PC-3 (cell line): ENCODE measurements at regions not wholly inside any gene's neighbourhood (a gene's known extent, or its start where the extent isn't known, plus 50 kb on each side); places are given as distances from the start of the nearest gene placed in this dataset.

Experiments used
- ATAC-seq: fragments of 200-7000 bp; cut with Tn5 transposase; 2 replicates; pipeline ENCODE4 v1.9.1; 2020; ENCODE audit warnings: mild to moderate bottlenecking, moderate library complexity
- BruUV-seq: library from RNA; stranded (reverse); fragments of 400-500 nt; replicated peaks from 2 replicates; lab custom pipeline; 2021; lab: Mats Ljungman, UMichigan
- CTCF ChIA-PET: fragments of 300-600 bp; sonication (Branson Sonifier 250); formaldehyde crosslinking; loops from one replicate; lab custom pipeline; 2022; ENCODE audit warnings: antibody characterized with exemption; lab: Charles Lee
- POLR2A ChIA-PET: fragments of 300-600 bp; sonication (Branson Sonifier 250); formaldehyde crosslinking; loops from one replicate; lab custom pipeline; 2022; ENCODE audit warnings: antibody characterized with exemption; ENCODE audit not compliant: unreplicated experiment; lab: Charles Lee
- DNase-seq: peaks from one replicate; pipeline ENCODE4 v3.0.0-alpha.2; 2015
- H2AFZ ChIP-seq: fragments of 300-600 bp; sonication (generic); 2 replicates; pipeline ENCODE4 v1.6.0; 2016; ENCODE audit warnings: antibody characterized with exemption, low read length
- H3F3A ChIP-seq: fragments of 300-600 bp; sonication (generic); one replicate; pipeline ENCODE4 v1.6.0; 2017; ENCODE audit warnings: antibody characterized with exemption, low read length, control low read depth, mild to moderate bottlenecking; ENCODE audit not compliant: unreplicated experiment
- H3K27ac ChIP-seq: fragments of 300-600 bp; sonication (generic); 2 replicates; pipeline ENCODE4 v1.5.1; 2016; ENCODE audit warnings: mild to moderate bottlenecking, low read length
- H3K27me3 ChIP-seq: fragments of 300-600 bp; sonication (generic); 2 replicates; pipeline ENCODE4 v1.6.1; 2016; ENCODE audit warnings: low read length, mixed read lengths
- H3K36me3 ChIP-seq: fragments of 300-600 bp; sonication (generic); 2 replicates; pipeline ENCODE4 v1.6.1; 2016; ENCODE audit warnings: low read depth, mixed run types, low read length, mixed read lengths
- H3K4me1 ChIP-seq: fragments of 300-600 bp; sonication (generic); 2 replicates; pipeline ENCODE4 v1.5.1; 2016; ENCODE audit warnings: low read length; ENCODE audit not compliant: insufficient read depth
- H3K4me2 ChIP-seq: fragments of 300-600 bp; sonication (generic); 2 replicates; pipeline ENCODE4 v1.6.0; 2016; ENCODE audit warnings: low read length
- H3K4me3 ChIP-seq: fragments of 300-600 bp; sonication (generic); 2 replicates; pipeline ENCODE4 v1.5.1; 2016; ENCODE audit warnings: mild to moderate bottlenecking, low read length, mixed read lengths
- H3K79me2 ChIP-seq: fragments of 300-600 bp; sonication (generic); 2 replicates; pipeline ENCODE4 v1.6.1; 2017; ENCODE audit warnings: low read length, mixed read lengths
- H3K9ac ChIP-seq: fragments of 300-600 bp; sonication (generic); 2 replicates; pipeline ENCODE4 v1.6.0; 2016; ENCODE audit warnings: mild to moderate bottlenecking, low read length
- H3K9me2 ChIP-seq: fragments of 300-600 bp; sonication (generic); replicated peaks from 2 replicates; pipeline ENCODE4 v1.6.1; 2016; ENCODE audit warnings: mixed run types, low read length, mixed read lengths
- H3K9me3 ChIP-seq: fragments of 300-600 bp; sonication (generic); 2 replicates; pipeline ENCODE4 v1.6.1; 2016; ENCODE audit warnings: low read length, mixed read lengths
- H4K20me1 ChIP-seq: fragments of 300-600 bp; sonication (generic); 2 replicates; pipeline ENCODE4 v1.6.1; 2016; ENCODE audit warnings: low read length, mixed read lengths
- EZH2 ChIP-seq: fragments of 300-600 bp; sonication (generic); IDR thresholded peaks from one replicate; pipeline ENCODE4 v1.6.1; 2017; ENCODE audit warnings: antibody characterized with exemption, mild to moderate bottlenecking, low read length; ENCODE audit not compliant: unreplicated experiment
- EZH2phosphoT487 ChIP-seq: fragments of 300-600 bp; sonication (generic); IDR thresholded peaks from 2 replicates; pipeline ENCODE4 v1.6.1; 2018; ENCODE audit warnings: mild to moderate bottlenecking, antibody characterized with exemption, low read length, borderline replicate concordance
- intact Hi-C: fragments of 100-400 bp; cut with micrococcal nuclease; formaldehyde crosslinking; loops from 2 replicates; pipeline ENCODE4 v1.9.0; 2023
- TF ChIP-seq, protein P1 (sequence below): fragments of 300-600 bp; sonication (generic); conservative IDR thresholded peaks from 2 replicates; pipeline ENCODE4 v1.5.1; 2017; ENCODE audit warnings: antibody characterized with exemption, low read depth, mild to moderate bottlenecking, low read length

DNA sequence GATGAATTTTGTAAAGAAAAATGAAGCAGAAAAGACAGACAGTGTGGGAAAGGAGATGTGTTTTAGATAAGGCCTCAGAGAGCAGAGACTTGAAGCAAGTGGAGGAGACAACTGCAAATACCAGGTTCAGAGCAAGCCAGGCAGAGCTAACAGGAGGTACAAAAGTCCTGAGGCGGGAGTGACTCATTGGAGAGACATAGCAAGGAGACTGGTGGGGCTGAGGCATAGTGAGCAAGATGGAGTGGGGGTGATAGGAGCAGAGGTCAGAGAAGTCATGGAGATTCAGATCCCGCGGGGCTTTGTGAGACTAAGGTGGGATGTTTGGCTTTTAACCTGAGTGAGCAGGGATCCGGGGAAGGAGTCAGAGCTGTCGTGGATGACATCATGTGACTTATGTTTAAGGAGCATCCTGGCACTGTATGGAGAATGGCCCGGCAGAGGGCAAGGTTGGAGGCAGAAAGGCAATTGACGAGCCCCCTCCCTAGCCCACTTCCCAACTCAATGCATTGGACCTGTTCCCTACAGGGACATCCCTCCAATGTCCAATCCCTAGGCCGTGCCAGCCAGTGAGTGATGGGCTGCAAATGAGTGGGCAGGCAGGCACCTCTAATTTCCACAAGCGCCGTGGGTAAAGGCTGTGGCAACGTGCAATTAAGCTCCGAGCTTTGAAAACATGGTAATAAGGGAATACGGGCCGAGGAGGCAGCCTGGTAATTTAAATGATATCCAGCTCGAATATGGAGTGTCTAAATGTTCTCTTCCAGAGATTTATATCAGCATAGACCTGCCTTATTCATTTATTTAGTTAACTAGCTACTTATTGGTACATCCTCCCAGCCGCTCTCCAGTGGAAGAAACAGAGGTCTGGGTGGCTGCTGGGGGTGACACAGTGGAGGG, 206.8 kb upstream of the LHX5 start:
- no peak for TF ChIP-seq EZH2
- TF ChIP-seq EZH2phosphoT487: no peak
- TF ChIP-seq, protein P1, sequence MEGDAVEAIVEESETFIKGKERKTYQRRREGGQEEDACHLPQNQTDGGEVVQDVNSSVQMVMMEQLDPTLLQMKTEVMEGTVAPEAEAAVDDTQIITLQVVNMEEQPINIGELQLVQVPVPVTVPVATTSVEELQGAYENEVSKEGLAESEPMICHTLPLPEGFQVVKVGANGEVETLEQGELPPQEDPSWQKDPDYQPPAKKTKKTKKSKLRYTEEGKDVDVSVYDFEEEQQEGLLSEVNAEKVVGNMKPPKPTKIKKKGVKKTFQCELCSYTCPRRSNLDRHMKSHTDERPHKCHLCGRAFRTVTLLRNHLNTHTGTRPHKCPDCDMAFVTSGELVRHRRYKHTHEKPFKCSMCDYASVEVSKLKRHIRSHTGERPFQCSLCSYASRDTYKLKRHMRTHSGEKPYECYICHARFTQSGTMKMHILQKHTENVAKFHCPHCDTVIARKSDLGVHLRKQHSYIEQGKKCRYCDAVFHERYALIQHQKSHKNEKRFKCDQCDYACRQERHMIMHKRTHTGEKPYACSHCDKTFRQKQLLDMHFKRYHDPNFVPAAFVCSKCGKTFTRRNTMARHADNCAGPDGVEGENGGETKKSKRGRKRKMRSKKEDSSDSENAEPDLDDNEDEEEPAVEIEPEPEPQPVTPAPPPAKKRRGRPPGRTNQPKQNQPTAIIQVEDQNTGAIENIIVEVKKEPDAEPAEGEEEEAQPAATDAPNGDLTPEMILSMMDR: no peak
- no TSS peak for BruUV-seq
- H3K4me1 ChIP-seq: no peaks in the 10 kb centered on the region; the same call in 1 of the 2 replicates
- CTCF ChIA-PET: no interaction called here
- intact Hi-C loops: no loop called here
- no peak overlapping the region for H2AFZ ChIP-seq
- H3K4me2 ChIP-seq: no peak overlapping the region
- no peak overlapping the region for H3K4me3 ChIP-seq
- H3K36me3 ChIP-seq: no peaks in the 10 kb centered on the region
- no peak overlapping the region for H3K9ac ChIP-seq
- POLR2A ChIA-PET: no interaction called here
- H3K9me2 ChIP-seq: no peaks in the 10 kb centered on the region
- no peak overlapping the region for H3K27ac ChIP-seq
- no peaks in the 10 kb centered on the region for H3F3A ChIP-seq
- no peaks in the 10 kb centered on the region for H3K79me2 ChIP-seq
- ATAC-seq (peak; percentile 40; the same call in 1 of the 2 replicates), DNase-seq (peak; percentile 61)
- peaks cover 39% of the 10 kb centered on the region for H3K27me3 ChIP-seq
- no peaks in the 10 kb centered on the region for H4K20me1 ChIP-seq
- H3K9me3 ChIP-seq: no peaks in the 10 kb centered on the region

GRCh38 chr12:113676547-113676946, 204.9 kb upstream of the LHX5 start:
- no peaks in the 10 kb centered on the region for H4K20me1 ChIP-seq
- no TSS peak for BruUV-seq

More at GRCh38 chr12:113676547-113676946, 204.9 kb upstream of the LHX5 start:
- H3K27ac ChIP-seq: no peak overlapping the region
- intact Hi-C loops: no loop called here
- no peaks in the 10 kb centered on the region for H3F3A ChIP-seq
- TF ChIP-seq EZH2phosphoT487 (no peak), EZH2 (no peak)
- TF ChIP-seq, protein P1: no peak
- CTCF ChIA-PET: no interaction called here
- H3K4me2 ChIP-seq: no peak overlapping the region
- POLR2A ChIA-PET: no interaction called here
- H3K27me3 ChIP-seq: peaks cover 42% of the 10 kb centered on the region
- no peak overlapping the region for H3K4me3 ChIP-seq
- no peaks in the 10 kb centered on the region for H3K9me2 ChIP-seq
- H3K36me3 ChIP-seq: no peaks in the 10 kb centered on the region
- DNase-seq (no peak), ATAC-seq (no peak)
- no peaks in the 10 kb centered on the region for H3K79me2 ChIP-seq
- no peaks in the 10 kb centered on the region for H3K9me3 ChIP-seq
- H2AFZ ChIP-seq: no peak overlapping the region
- no peak overlapping the region for H3K9ac ChIP-seq
- no peaks in the 10 kb centered on the region; the same call in 1 of the 2 replicates for H3K4me1 ChIP-seq
